HG02571 (cell line): ENCODE measurements at regions not wholly inside any gene's neighbourhood (a gene's known extent, or its start where the extent isn't known, plus 50 kb on each side); places are given as distances from the start of the nearest gene placed in this dataset.
"Not testable (repeated sequence)": the region's sequence is repeated elsewhere in the genome, so short reads cannot be mapped to it uniquely, and the experiment has no call there.

Experiments used
- ATAC-seq: cut with Tn5 transposase; IDR thresholded peaks from one replicate; pipeline ENCODE4 v1.9.1; 2021; ENCODE audit warnings: mild to moderate bottlenecking, moderate library complexity; ENCODE audit not compliant: unreplicated experiment

DNA sequence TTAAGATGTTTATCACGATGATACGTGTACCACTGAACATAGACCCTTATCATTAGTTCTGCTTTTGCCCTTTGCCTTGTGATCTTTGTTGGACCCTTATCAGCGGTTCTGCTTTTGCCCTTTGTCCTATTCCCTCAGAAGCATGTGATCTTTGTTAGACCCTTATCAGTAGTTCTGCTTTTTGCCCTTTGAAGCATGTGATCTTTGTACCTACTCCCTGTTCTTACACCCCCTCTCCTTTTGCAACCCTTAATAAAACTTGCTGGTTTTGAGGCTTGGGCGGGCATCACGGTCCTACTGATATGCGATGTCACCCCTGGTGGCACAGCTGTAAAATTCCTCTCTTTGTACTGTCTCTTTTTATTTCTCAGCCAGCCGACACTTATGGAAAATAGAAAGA lies 117.0 kb downstream of the SDHAF3 start:
- ATAC-seq: not testable (repeated sequence)

DNA sequence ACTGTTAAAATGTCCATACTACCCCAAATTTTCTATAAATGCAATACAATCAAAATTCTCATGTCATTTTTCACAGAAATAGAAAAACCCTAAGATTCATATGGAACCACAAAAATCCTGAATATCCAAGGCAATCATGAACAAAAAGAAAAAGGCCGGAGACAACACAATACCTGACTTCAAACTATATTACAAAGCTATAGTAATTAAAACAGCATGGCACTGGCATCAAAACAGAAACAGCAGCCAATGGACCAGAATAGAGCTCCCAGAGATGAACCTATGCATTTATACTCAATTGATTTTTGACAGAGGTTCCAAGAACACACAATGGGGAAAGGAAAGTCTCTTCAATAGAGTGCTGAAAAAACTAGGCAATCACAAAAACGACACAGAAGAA lies 128.8 kb downstream of the SDHAF3 start:
- ATAC-seq: no peak

DNA sequence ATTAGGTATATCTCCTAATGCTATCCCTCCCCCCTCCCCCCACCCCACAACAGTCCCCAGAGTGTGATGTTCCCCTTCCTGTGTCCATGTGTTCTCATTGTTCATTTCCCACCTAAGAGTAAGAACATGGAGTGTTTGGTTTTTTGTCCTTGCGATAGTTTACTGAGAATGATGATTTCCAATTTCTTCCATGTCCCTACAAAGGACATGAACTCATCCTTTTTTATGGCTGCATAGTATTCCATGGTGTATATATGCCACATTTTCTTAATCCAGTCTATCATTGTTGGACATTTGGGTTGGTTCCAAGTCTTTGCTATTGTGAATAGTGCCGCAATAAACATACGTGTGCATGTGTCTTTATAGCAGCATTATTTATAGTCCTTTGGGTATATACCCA lies 140.7 kb downstream of the SDHAF3 start:
- ATAC-seq: not testable (repeated sequence)

DNA sequence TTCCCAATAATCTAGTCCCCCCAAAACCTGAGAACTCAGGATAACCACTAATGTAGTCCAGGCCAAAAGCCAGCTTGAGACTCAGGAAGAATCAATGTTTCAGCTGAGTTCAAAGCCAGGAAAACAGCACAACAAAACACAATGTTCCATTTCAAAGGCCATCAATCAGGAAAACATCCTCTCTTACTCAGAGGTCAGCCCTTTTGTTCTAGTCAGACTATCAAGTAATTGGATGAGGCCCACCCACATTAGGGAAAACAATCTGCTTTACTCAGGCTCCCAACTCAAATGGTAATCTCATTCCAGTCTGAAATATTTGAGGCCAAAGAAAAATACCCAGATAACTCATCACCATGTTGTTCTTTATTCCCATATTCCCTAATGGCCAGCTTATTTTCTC lies 152.2 kb downstream of the SDHAF3 start:
- no peak for ATAC-seq

DNA sequence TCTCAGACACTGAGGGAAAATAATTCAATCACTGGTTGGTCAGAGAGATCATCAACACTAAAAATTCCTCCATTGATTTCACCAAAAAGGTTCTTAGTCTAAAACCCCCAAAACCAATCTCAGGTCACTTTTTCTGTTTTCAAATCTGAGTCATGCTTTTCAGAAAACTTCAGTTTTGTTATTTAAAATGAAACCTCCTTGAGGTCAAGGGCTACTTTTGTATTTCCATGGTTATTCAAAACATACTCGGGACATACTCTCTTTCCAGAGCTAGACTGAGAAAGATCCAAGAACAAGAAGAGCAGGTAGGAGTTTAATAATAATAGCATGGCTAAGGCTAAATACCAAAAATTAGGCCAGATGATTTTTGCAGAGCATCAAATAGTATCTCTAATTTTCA lies 152.8 kb downstream of the SDHAF3 start:
- ATAC-seq: no peak

DNA sequence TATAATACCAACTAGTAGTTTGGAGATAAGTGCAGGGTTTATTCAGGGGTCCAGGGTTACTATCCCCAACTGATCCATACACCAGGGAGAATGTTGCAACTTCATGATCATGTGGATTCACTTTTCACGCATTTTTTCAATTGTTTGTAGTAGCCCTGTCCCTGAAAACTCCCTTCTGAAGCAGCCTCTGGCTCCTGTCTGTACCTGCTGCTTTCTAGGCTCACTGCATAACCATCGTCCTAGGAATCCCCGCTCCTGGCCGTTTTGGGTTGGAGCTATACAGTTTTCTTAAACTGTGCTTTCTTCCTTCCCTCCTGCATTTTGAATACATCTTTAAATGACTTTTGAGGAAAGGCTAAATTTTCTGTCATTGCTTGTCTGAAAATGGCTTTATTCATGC lies 154.1 kb downstream of the SDHAF3 start:
- ATAC-seq: no peak

DNA sequence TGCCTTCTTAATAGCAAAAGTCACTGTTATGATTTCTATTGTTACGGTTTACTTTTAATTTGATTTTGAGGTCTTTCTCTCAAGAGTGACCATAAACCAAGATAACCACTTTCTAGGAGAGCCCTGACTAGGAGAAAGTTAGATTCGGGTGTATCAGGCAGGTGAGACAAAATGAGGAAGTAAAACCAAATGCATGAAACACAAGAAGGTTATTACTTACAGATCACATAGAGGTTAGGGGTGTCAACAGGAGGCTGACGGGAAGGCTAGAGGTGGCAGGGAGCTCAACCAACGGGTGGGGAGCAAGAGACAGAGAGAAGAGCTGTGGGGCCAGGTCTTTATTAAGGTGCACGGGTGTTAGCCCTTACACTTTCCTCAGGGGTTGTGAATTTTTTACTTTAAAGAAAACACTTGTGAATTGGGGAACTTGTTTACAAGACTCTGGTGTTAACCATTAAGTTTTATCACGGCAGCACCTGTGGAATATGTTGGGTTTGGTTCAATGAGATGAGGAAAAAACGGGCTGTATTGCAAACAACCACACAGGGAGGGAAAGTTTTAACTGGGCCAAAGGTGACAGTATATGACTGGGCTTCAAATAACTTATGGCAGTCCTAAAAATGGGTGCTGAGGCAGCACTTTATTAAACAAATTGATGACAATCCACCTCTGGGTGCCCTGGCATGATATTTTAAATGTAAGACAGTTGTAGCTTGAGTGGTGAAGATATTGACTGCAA lies 154.9 kb downstream of the SDHAF3 start:
- ATAC-seq: peak; percentile 71

DNA sequence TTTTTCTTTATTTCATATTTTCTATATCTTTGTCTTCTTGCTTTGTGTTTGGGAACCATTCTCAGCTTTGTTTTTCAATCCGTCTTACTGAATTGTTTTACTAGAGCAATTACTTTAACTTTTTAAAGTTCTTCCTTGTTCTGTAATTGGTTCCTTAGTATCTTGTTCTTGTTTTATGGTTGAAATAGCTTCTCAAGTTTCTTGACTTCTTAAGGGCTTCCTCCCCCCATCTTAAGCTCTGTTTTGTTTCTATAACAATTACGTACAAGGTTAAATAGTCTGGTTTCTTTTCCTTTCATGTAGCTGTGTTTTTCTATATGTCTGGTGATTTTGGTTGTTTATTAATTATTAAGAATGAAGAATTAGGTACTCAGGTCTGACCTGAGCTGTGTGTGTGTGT lies 158.0 kb downstream of the SDHAF3 start:
- ATAC-seq: no peak

DNA sequence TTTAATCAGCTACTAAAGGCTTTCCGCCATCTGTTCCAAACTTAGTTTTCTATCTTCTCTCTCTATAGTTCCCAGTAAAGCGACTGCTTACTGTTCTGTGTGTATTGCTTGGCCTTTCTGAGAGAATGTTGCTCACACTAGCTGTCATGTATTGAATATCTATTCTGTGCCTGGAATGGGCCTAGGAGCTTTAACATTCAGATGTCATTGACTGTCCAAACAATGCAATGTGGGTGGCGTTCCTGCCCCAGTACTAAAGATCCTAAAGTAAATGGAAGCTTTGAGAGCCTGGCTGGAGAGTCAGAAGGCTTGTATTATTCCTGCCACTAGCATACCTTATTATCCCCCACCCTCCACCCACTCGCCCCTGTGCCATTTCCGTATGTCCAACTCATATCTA lies 163.5 kb downstream of the SDHAF3 start:
- no peak for ATAC-seq

DNA sequence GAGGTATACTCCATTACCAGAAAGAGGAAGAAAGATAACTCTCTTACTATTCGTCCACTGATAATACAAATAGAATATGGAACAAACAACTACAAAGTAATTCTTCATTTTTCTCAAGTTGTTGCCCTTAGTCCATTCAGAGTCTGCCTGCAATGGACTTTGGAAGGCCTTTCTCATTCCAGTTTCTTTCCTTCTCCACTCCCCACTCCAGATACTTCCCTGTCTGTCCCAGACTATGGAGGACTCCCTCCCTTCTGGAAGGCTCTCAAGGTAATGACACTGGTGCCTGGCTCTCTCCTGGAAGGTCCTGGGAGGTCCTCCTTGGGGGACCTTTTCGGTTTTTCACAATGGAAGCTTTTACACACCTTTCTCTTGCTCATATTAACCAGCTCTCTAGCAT lies 167.8 kb downstream of the SDHAF3 start:
- ATAC-seq: no peak

DNA sequence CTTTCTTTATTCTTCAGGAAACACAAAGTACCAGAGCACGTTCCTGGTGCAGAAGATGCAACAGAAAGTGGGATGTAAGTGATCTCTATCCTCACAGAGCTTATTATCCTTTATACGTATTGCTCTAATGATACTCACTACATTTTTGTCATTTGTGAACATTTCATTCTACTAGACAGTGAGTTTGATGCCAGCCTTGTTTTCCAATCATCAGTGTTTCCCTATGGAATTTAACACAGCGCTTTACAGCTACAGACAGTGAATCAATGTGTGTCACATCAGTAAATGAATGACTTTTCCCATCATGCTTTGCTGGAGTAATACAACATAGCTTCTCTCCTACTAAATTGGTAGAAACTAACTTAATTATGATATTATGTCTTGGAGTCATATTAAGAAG lies 175.5 kb downstream of the SDHAF3 start:
- ATAC-seq: no peak

DNA sequence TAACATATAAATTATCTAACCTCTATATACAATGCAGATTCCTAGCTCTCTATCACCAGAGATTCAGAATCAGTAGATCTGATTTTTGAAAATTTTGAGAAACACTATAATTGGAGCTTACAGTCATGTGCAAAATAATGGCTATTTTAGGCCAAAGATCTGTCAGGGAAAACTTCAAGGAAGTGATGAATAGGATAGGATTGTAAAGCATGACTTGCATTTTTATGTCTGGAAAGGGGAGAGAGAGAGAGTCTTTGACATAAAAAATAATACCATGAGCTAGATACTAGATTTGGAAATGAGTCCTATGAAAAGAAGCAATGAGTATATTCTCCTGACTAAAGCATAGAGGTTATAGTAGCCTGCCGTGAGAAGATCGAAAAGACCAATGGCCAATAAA lies 181.1 kb downstream of the SDHAF3 start:
- no peak for ATAC-seq

DNA sequence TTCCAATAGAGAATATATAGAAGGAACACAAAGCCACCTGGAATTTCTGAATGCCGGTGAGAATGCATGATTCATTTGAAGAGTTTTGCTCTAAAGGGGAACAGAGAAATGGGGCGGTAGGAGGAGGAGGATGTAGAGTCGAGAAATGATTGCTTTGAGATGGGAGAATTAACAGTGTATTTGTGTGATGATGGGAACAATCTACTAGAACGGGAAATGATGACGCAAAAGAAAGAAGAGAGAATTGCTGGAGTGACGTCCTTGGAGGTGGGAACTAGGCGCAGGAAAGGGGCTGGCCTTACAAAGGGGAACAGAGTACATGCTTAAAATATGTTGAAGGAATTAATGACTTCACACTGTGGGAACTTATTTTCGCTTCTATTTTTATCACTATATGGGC lies 188.1 kb downstream of the SDHAF3 start:
- no peak for ATAC-seq

DNA sequence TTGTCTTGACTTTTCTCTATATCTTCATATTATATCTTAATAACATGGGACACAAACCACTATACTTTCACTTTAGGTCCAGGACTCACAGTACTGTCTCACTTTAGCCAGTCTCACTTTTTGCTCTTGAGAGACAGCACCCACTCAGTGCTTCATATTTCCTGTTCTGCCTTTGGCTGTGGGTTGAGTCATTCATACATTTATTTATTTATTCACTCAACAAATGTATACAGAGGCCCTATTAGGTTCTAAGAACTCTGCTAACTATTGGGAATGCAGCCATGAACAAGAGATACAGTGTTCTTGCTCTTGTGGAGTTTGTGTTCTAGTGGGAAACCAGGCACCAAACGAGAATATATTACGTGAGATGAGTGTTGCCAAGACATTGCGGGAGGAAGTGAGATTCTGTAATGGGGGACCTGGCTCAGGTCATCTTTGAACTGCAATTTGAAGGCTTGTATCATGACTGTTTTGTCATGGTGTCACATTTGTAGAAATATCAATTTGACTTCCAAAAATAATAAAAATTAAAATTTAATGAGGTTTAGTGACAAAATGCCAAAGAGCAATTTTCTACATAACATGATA lies 190.1 kb downstream of the SDHAF3 start:
- ATAC-seq: no peak

DNA sequence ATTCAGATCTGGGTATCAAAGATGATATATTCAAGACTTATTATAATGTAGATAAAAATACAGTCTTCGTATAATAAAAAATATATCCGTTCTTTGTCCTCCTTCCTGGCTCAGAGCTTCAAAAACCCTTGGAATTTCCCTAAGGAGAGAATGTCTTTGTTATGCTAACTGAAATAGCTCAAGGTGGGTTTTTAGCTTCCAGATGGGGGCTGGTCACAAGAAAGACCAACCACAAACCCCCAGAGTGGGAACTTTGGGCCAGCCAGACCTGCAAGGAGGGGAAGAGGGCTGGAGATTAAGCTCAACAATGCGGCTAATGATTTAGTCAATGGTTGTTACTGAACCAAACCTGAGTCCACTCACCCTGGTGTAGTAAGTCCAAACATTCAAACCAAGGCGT lies 196.4 kb downstream of the SDHAF3 start:
- ATAC-seq: no peak

DNA sequence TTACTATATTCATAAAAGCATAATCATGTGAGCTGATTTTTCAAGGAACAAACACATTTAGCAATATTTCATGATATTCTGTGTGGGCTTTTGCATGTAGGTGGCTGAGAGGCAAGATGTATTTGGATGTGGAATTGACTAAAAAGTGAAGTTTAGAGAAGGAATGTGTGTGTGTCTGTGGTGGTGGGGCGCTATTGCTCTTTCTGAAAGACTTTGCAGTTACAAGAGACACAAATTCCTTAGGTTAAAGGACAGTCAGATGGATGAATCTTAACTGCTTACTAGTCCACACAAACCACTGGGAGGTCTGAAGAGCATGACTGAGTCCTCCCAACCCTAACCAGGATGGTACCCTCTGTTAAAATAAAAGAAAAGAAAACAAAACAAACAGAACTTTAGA lies 200.1 kb downstream of the SDHAF3 start:
- no peak for ATAC-seq

DNA sequence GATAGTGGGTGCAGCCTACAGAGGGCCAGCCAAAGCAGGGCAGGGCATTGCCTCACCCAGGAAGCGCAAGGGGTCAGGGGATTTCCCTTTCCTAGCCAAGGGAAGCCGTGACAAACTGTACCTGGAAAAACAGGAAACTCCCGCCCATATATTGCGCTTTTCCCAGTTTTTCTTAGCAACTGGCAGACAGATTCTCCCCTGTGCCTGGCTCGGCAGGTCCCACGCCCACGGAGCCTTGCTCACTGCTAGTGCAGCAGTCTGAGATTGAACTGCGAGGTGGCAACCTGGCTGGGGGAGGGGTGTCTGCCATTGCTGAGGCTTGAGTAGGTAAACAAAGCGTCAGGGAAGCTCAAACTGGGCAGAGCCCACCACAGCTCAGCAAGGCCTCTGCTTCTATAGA lies 212.4 kb downstream of the SDHAF3 start:
- ATAC-seq: not testable (repeated sequence)

DNA sequence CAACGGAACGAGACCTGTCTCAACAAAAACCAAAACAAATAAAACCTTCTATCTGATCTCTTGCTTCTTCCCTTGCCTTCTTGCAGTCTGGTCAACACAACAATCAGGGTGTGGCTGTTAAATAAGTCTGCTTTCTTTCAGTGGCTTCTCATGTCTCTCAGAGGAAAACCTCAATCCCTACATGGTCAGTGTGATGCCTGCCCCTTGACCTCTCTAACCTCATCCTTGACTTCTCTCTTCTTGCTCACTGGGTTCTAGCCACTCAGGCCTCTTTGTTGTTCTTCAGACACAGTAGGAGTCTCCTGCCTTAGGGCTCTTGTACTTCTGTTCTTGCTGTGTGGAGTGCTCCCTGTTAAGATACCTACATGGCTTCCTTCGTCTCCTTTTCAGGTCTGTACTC lies 220.4 kb downstream of the SDHAF3 start:
- no peak for ATAC-seq

DNA sequence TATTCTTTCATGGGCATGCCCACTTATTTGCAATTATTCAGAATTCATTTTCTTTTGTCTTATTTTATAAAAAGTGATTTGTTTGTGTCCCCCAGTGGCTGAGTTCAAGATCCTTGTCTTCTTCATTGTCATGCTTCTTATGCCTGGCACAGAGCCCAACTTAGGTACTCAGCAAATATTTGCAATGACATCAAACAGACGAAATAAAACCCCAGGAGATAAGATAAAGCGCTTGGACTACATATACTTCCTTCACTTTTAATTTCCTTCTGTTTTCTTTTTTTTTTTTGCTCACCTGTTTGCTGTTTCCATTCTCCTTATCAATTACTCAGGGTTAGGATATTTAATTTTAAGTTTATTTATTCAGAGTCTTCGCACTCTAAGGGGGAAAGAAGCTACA lies 225.0 kb downstream of the SDHAF3 start:
- no peak for ATAC-seq

DNA sequence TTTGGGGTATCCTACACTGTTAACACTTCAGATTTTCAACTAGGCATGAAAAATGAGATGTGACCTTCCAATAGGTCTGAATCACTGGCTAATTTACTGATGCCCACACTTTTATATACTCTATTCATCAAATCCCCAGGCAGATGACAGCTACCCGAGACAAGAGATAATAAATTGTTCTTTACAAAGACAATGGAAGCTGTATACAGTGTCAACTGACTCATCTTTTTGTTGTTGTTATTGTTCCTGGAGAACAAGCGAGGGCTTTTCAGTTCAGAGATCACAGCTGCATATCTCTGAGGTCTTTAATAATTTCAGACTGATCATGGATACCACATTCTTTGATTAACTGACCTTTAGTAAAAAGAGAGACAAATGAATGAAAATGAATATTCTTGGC lies 228.9 kb downstream of the SDHAF3 start:
- ATAC-seq: no peak

DNA sequence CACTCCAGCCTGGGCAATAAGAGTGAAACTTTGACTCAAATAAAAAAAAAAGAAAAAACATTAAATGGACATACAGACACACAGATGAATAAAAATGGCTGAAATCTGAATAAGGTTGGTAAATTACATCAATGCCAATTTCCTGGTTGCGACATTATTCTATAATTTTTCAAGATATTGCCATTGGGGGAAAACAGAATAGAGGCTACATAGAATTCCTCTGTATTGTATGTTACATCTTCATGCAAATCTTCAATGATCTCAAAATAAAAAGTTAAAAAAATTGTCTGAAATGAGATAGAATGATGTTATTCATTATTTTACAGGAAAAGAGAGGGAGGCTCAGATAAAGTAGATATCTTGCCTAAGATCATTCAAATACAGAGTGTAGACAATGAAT lies 234.0 kb downstream of the SDHAF3 start:
- no peak for ATAC-seq

DNA sequence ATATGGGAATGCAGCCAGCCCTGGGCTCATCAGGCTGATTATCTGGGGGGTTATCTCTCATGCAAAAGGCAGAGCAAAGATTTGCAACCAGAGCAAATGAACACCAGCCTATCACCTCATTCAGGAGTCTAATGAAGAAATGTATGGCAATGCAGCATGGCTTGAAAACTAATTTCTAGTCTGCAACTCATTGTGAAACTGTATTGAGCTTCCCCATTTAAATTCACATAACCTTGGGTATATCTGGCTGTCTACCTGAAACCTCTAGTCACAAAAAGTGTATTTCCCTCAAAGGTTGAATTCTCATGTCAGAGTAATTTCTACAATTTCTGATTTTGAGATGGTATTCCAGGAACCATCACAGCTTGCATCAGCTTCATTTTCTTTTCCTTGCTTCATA lies 240.0 kb downstream of the SDHAF3 start:
- ATAC-seq: no peak

DNA sequence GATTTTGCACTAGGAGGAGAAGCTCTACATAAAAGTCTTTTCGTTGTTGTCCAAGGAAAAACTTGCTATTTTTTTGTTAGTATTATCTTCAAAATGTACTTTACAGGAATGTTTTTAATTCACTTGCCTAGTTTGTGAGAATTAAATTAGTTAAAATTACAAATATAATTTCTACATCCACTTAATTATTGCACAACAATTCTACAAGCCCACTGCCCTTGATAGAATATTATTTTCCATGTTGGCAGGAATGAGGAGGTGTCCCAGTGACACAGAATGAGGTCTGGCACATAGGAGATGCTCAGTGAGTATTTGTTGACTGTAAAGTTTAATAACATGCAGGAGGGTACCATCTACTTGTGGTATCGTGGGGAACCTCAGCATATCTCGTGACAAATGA lies 255.4 kb downstream of the SDHAF3 start:
- ATAC-seq: no peak
